Panc1 (cell line): ENCODE measurements at regions not wholly inside any gene's neighbourhood (a gene's known extent, or its start where the extent isn't known, plus 50 kb on each side); places are given as distances from the start of the nearest gene placed in this dataset.

Experiments
- TCF7L2 ChIP-seq: IDR thresholded peaks from 2 replicates; pipeline ENCODE4 v1.6.1; 2011; ENCODE audit warnings: mild to moderate bottlenecking, low read depth, low read length, inconsistent platforms
- TF ChIP-seq, protein P1 (sequence below): fragments of 450-650 bp; IDR thresholded peaks from 2 replicates; pipeline ENCODE4 v1.5.1; 2017; ENCODE audit warnings: mild to moderate bottlenecking

DNA sequence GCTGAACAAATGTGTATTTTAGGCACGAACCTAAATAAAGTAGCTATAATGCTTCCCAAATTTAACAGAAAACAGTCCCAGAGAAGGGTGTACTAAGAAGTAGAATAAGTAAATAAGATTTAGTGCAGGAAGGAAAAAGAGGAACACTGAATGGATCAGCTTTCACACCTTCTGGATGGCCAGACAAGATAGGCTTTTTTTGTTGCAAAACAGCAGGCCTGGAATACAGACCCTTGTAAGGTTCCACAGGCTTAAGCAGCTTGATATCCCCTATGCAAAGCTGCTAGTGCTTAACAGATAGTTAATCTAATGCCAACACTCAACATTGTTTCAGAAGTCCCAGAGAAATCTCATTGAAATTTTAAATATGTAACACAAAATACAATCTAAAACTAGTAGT, 328.1 kb upstream of the STEAP1 start:
- no peak for TF ChIP-seq TCF7L2
- TF ChIP-seq, protein P1, sequence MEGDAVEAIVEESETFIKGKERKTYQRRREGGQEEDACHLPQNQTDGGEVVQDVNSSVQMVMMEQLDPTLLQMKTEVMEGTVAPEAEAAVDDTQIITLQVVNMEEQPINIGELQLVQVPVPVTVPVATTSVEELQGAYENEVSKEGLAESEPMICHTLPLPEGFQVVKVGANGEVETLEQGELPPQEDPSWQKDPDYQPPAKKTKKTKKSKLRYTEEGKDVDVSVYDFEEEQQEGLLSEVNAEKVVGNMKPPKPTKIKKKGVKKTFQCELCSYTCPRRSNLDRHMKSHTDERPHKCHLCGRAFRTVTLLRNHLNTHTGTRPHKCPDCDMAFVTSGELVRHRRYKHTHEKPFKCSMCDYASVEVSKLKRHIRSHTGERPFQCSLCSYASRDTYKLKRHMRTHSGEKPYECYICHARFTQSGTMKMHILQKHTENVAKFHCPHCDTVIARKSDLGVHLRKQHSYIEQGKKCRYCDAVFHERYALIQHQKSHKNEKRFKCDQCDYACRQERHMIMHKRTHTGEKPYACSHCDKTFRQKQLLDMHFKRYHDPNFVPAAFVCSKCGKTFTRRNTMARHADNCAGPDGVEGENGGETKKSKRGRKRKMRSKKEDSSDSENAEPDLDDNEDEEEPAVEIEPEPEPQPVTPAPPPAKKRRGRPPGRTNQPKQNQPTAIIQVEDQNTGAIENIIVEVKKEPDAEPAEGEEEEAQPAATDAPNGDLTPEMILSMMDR, result no peak
